GM23248 (cell line): ENCODE measurements at regions not wholly inside any gene's neighbourhood (a gene's known extent, or its start where the extent isn't known, plus 50 kb on each side); places are given as distances from the start of the nearest gene placed in this dataset.
A peak's percentile ranks its signal among the peaks of the same experiment; 100 is the strongest.
"Not testable (repeated sequence)": the region's sequence is repeated elsewhere in the genome, so short reads cannot be mapped to it uniquely, and the experiment has no call there.

Source experiments
- DNase-seq: peaks from one replicate; pipeline ENCODE4 v3.0.0-alpha.2; 2015
- H2AFZ ChIP-seq: fragments of 200-600 bp; sonication (generic); 2 replicates; pipeline ENCODE4 v1.6.1; 2016; ENCODE audit warnings: antibody characterized with exemption
- H3F3A ChIP-seq: fragments of 200-600 bp; sonication (generic); 2 replicates; pipeline ENCODE4 v1.6.1; 2016; ENCODE audit warnings: mild to moderate bottlenecking, antibody characterized with exemption, mixed run types; ENCODE audit not compliant: insufficient read depth
- H3K27ac ChIP-seq: fragments of 200-600 bp; sonication (generic); 2 replicates; pipeline ENCODE4 v1.5.1; 2016; ENCODE audit warnings: mild to moderate bottlenecking
- H3K27me3 ChIP-seq: fragments of 200-600 bp; sonication (generic); replicated peaks from 2 replicates; pipeline ENCODE4 v1.6.1; 2016; ENCODE audit warnings: mild to moderate bottlenecking; ENCODE audit not compliant: insufficient read depth
- H3K36me3 ChIP-seq: fragments of 200-600 bp; sonication (generic); 2 replicates; pipeline ENCODE4 v1.6.1; 2016; ENCODE audit warnings: low read depth, mild to moderate bottlenecking
- H3K4me1 ChIP-seq: fragments of 200-600 bp; sonication (generic); 2 replicates; pipeline ENCODE4 v1.6.1; 2016; ENCODE audit warnings: mild to moderate bottlenecking; ENCODE audit not compliant: insufficient read depth
- H3K4me2 ChIP-seq: fragments of 200-600 bp; sonication (generic); one replicate; pipeline ENCODE4 v1.6.1; 2016; ENCODE audit warnings: mild to moderate bottlenecking; ENCODE audit not compliant: unreplicated experiment
- H3K4me3 ChIP-seq: fragments of 200-600 bp; sonication (generic); 2 replicates; pipeline ENCODE4 v1.5.1; 2016; ENCODE audit warnings: mild to moderate bottlenecking
- H3K79me2 ChIP-seq: fragments of 200-600 bp; sonication (generic); 2 replicates; pipeline ENCODE4 v1.6.1; 2016; ENCODE audit warnings: mild to moderate bottlenecking; ENCODE audit not compliant: insufficient read depth
- H3K9ac ChIP-seq: fragments of 200-600 bp; sonication (generic); 2 replicates; pipeline ENCODE4 v1.6.1; 2016; ENCODE audit warnings: mild to moderate bottlenecking
- H3K9me2 ChIP-seq: fragments of 200-600 bp; sonication (generic); 2 replicates; pipeline ENCODE4 v1.6.1; 2016; ENCODE audit warnings: mixed run types, mild to moderate bottlenecking, moderate library complexity; ENCODE audit not compliant: insufficient read depth
- H3K9me3 ChIP-seq: fragments of 200-600 bp; sonication (generic); one replicate; pipeline ENCODE4 v1.6.1; 2017; ENCODE audit warnings: low read depth
- H4K20me1 ChIP-seq: fragments of 200-600 bp; sonication (generic); 2 replicates; pipeline ENCODE4 v1.6.0; 2016; ENCODE audit not compliant: insufficient read depth
- EZH2 ChIP-seq: fragments of 200-600 bp; sonication (generic); IDR thresholded peaks from 2 replicates; pipeline ENCODE4 v1.6.1; 2018; ENCODE audit warnings: antibody characterized with exemption, mild to moderate bottlenecking; ENCODE audit not compliant: insufficient read depth, poor library complexity, severe bottlenecking
- EZH2phosphoT487 ChIP-seq: fragments of 200-600 bp; sonication (generic); IDR thresholded peaks from 2 replicates; pipeline ENCODE4 v1.6.1; 2018; ENCODE audit warnings: antibody characterized with exemption, moderate library complexity, mild to moderate bottlenecking, low read depth; ENCODE audit not compliant: insufficient read depth
- WGBS, 2 experiments: methylation state at CpG; one replicate each; pipeline ENCODE4 v1.1.6; 2015 to 2017; ENCODE audit warnings: low lambda C conversion rate in 2 of 2, low coverage in 1 of 2; ENCODE audit errors: missing lambda C conversion rate in 2 of 2; 5-methylcytosine and 5-hydroxymethylcytosine counted together
- in situ Hi-C: fragments of 300-500 bp; cut with MboI; formaldehyde crosslinking; loops from 2 replicates; pipeline ENCODE4 v1.15.0; 2020

DNA sequence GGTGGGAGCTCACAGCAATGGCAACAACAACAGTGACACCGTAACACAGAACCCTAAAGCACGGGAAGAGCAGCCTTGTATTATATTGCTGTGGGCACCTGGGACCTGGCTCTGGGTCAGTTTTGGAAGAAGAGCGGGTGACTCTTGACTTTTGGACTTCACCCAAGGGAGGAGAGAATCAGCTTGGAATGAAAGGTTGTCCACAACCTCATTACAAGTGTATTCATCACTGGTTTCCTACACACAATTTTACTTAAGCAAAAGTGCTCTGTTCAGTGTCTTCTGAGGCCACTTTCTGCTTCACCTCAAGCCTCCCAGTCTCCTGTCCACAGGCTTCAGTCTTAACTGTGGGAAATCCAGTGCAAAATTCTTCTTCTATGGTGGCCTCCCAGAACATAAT is 263.8 kb downstream of the KCNE4 start:
- Histone ChIP-seq H3K9ac (no peak overlapping the region), H3F3A (0 out of 2 replicates have a peak, but pooled peaks cover 4% of the 10 kb centered on the region), H3K79me2 (no peaks in the 10 kb centered on the region), H3K27ac (no peak overlapping the region), H2AFZ (no peak overlapping the region), H3K4me1 (peaks cover 16% of the 10 kb centered on the region), H3K27me3 (no peaks in the 10 kb centered on the region), H3K4me2 (no peak overlapping the region), H4K20me1 (no peaks in the 10 kb centered on the region), H3K36me3 (no peaks in the 10 kb centered on the region), H3K9me3 (no peaks in the 10 kb centered on the region), H3K9me2 (no peaks in the 10 kb centered on the region), H3K4me3 (no peak overlapping the region)
- 52% methylated on average over 3 of the region's 3 CpGs for WGBS, 2 experiments
- peak; percentile 74 for DNase-seq
- no peak for TF ChIP-seq EZH2phosphoT487
- no peak for TF ChIP-seq EZH2
- in situ Hi-C loops = no loop called here

DNA sequence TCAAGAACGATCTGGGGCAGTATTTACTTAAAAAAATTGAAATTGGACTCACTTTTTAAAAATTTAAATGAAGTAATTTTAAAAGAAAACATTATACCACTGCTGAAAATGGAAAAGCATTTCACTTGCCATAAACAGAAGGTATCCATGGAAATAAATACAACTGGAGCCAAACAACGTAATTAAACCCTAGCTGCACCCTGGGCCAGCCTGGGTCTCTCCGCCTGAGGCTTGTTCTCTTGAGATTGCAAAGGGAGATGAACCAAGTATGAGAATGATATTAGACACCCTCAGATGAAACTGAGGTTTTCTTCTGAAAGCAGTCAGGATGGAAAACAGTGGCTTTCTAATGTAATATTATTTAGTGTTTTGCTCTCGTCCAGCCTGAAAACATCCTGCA is 264.4 kb downstream of the KCNE4 start:
- H3F3A ChIP-seq = 0 out of 2 replicates have a peak, but pooled peaks cover 4% of the 10 kb centered on the region
- no peaks in the 10 kb centered on the region for H3K79me2 ChIP-seq
- 17 to 22% methylated on average over 4 of the region's 4 CpGs for WGBS, 2 experiments
- TF ChIP-seq EZH2 = no peak
- no peak for TF ChIP-seq EZH2phosphoT487
- no peak overlapping the region for H2AFZ ChIP-seq
- no peak overlapping the region for H3K27ac ChIP-seq
- H3K27me3 ChIP-seq = no peaks in the 10 kb centered on the region
- no peak overlapping the region for H3K4me2 ChIP-seq
- H3K36me3 ChIP-seq = no peaks in the 10 kb centered on the region
- H3K9me2 ChIP-seq = no peaks in the 10 kb centered on the region
- H3K9me3 ChIP-seq = no peaks in the 10 kb centered on the region
- peak; percentile 14 for DNase-seq
- in situ Hi-C loops = no loop called here
- H3K9ac ChIP-seq = no peak overlapping the region
- no peaks in the 10 kb centered on the region for H4K20me1 ChIP-seq
- no peak overlapping the region for H3K4me3 ChIP-seq
- peaks cover 16% of the 10 kb centered on the region for H3K4me1 ChIP-seq

DNA sequence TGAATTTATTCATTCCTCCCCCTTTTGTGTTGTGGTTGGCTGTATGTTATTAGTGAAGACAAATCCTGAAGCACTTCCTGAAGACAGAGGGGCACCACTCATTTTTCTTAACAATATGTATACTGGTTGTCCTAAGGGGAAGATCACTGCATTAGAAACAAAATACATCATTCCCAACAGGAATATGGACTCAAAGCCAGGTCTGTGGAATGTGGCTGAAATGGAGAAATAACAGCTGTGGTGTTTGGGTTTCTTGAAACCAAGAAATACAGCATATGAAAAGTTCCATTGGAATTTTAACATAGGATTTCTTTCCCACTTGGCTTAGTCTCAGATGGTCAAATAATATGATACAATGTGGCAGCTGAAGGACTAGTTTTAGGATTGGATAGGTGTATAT is 267.6 kb downstream of the KCNE4 start:
- Histone ChIP-seq H2AFZ (no peak overlapping the region), H4K20me1 (no peaks in the 10 kb centered on the region), H3K9me3 (no peaks in the 10 kb centered on the region), H3K79me2 (no peaks in the 10 kb centered on the region), H3K27me3 (no peaks in the 10 kb centered on the region), H3K27ac (no peak overlapping the region), H3K4me3 (no peak overlapping the region), H3K36me3 (no peaks in the 10 kb centered on the region), H3F3A (0 out of 2 replicates have a peak, but pooled peaks cover 4% of the 10 kb centered on the region), H3K9me2 (no peaks in the 10 kb centered on the region), H3K4me1 (peaks cover 16% of the 10 kb centered on the region), H3K4me2 (no peak overlapping the region), H3K9ac (no peak overlapping the region)
- no peak for TF ChIP-seq EZH2
- no peak for TF ChIP-seq EZH2phosphoT487
- no peak for DNase-seq
- in situ Hi-C loops = no loop called here

DNA sequence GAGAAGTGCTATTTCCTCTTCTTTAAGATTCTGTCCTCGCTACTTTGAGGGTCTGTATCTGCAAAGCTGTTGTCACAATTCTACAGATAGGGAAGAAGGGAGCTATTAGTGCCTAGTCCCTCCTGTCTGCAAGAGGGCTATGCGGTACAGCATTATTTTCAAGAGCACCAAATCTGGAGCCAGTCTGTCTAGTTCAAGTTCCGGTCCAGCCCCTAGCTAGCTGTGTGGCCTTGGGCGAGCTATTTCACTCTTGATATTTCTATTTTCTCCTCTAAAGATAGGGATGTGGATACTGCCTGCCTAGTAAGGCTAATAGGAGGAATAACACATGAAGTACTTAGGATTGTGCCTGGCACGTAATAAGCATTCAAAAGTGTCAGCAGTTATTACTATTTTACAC is 272.4 kb downstream of the KCNE4 start:
- H3K79me2 ChIP-seq = no peaks in the 10 kb centered on the region
- H4K20me1 ChIP-seq = no peaks in the 10 kb centered on the region
- in situ Hi-C loops = no loop called here
- H3K36me3 ChIP-seq = no peaks in the 10 kb centered on the region
- H3K9ac ChIP-seq = no peak overlapping the region
- TF ChIP-seq EZH2 (no peak), EZH2phosphoT487 (no peak)
- no peak overlapping the region for H3K4me2 ChIP-seq
- H3K9me3 ChIP-seq = no peaks in the 10 kb centered on the region
- no peak overlapping the region for H3K27ac ChIP-seq
- H2AFZ ChIP-seq = no peak overlapping the region
- no peak overlapping the region for H3K4me3 ChIP-seq
- H3K9me2 ChIP-seq = no peaks in the 10 kb centered on the region
- H3K27me3 ChIP-seq = no peaks in the 10 kb centered on the region
- WGBS, 2 experiments = 72 to 74% methylated on average over 5 of the region's 5 CpGs
- H3F3A ChIP-seq = no peaks in the 10 kb centered on the region
- no peaks in the 10 kb centered on the region for H3K4me1 ChIP-seq
- DNase-seq = no peak

DNA sequence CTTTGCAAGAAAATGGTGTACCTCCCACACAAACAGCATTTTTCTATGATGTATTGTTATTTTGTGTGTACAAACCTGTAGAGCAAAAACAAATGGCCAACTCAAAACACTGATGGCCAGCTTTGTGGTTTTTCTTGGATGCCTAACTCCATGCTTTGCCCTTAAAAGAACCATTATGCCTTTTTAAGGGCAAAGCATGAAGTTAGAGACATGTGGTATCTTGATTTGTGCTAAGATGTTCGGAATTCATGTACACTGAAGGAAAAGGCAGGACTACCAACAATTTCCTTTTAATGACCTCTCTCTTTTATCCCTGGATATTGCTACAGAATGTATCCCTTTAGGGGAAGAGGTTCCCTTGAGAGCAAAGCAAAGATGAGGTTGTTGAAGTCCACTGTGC is 273.6 kb downstream of the SCG2 start:
- WGBS, 2 experiments = 15 to 44% methylated on average over 1 of the region's 1 CpG
- no peak for DNase-seq
- no peaks in the 10 kb centered on the region for H3K36me3 ChIP-seq

DNA sequence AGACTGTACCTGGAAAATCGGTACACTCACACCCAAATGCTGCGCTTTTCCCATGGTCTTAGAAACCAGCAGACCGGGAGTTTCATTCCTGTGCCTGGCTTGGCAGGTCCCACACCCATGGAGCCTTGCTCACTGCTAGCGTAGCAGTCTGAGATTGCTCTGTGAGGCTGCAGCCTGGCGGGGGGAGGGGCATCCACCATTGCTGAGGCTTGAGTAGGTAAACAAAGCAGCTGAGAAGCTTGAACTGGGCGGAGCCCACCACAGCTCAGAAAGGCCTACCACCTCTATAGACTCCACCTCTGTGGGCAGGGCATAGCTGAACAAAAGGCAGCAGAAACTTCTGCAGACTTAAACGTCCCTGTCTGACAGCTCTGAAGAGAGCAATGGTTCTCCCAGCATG is 271.4 kb downstream of the SCG2 start:
- H3F3A ChIP-seq, H3K36me3 ChIP-seq, H3K79me2 ChIP-seq, H4K20me1 ChIP-seq, H3K27ac ChIP-seq, H3K4me1 ChIP-seq, H3K9ac ChIP-seq, H3K4me2 ChIP-seq, H3K9me3 ChIP-seq, DNase-seq, H2AFZ ChIP-seq, H3K27me3 ChIP-seq, in situ Hi-C loops, H3K9me2 ChIP-seq, H3K4me3 ChIP-seq: not testable (repeated sequence)
- WGBS, 2 experiments = 50 to 54% methylated on average over 7 of the region's 7 CpGs

More for the DNA sequence above, 273.6 kb downstream of the SCG2 start:
- Histone ChIP-seq H3K4me2 (no peak overlapping the region), H3K27me3 (peaks cover 6% of the 10 kb centered on the region; the same call in 1 of the 2 replicates), H3K9me3 (no peaks in the 10 kb centered on the region), H4K20me1 (no peaks in the 10 kb centered on the region), H3K9ac (no peak overlapping the region), H3K79me2 (no peaks in the 10 kb centered on the region), H2AFZ (no peak overlapping the region), H3K9me2 (no peaks in the 10 kb centered on the region), H3K27ac (no peak overlapping the region), H3F3A (no peaks in the 10 kb centered on the region), H3K4me1 (no peaks in the 10 kb centered on the region), H3K4me3 (no peak overlapping the region)
- in situ Hi-C loops = no loop called here
- TF ChIP-seq EZH2 = no peak
- no peak for TF ChIP-seq EZH2phosphoT487
